BLaER1 treated with 17β-estradiol and CSF1 and Interleukin-3, amounts not matched to agents 10 nM and 100 nM (cell line): ENCODE measurements at regions not wholly inside any gene's neighbourhood (a gene's known extent, or its start where the extent isn't known, plus 50 kb on each side); places are given as distances from the start of the nearest gene placed in this dataset.
"Not testable (repeated sequence)": the region's sequence is repeated elsewhere in the genome, so short reads cannot be mapped to it uniquely, and the experiment has no call there.

Experiments
- H3K27ac ChIP-seq, 11 experiments: shearing (Covaris generic); formaldehyde crosslinking; 2 replicates each; pipeline ENCODE4 v1.8.1; 2022
- H3K27me3 ChIP-seq, 11 experiments: shearing (Covaris generic); formaldehyde crosslinking; 2 replicates each; pipeline ENCODE4 v1.8.1; 2022
- H3K36me3 ChIP-seq, 11 experiments: shearing (Covaris generic); formaldehyde crosslinking; 2 replicates each; pipeline ENCODE4 v1.8.1; 2022
- H3K4me1 ChIP-seq, 10 experiments: shearing (Covaris generic); formaldehyde crosslinking; 2 replicates each; pipeline ENCODE4 v1.8.1; 2022
- H3K4me2 ChIP-seq, 11 experiments: shearing (Covaris generic); formaldehyde crosslinking; 2 replicates each; pipeline ENCODE4 v1.8.1; 2022
- H3K4me3 ChIP-seq, 10 experiments: shearing (Covaris generic); formaldehyde crosslinking; 2 replicates each; pipeline ENCODE4 v1.8.1; 2022
- H3K9ac ChIP-seq, 11 experiments: shearing (Covaris generic); formaldehyde crosslinking; 2 replicates each; pipeline ENCODE4 v1.8.1; 2022
- H3K9me3 ChIP-seq, 11 experiments: shearing (Covaris generic); formaldehyde crosslinking; replicated peaks in 1 of 11; 2 replicates each; pipeline ENCODE4 v1.8.1; 2022
- H4K20me1 ChIP-seq, 11 experiments: shearing (Covaris generic); formaldehyde crosslinking; 2 replicates each; pipeline ENCODE4 v1.8.1; 2022
- Cebpa-rat ChIP-seq, 11 experiments: shearing (Covaris generic); IDR thresholded peaks; 2 replicates each; pipeline ENCODE4 v1.8.1; 2022

- Histone ChIP-seq H3K27ac (no peak overlapping the region), H3K9ac (no peak overlapping the region), H3K4me3 (no peak overlapping the region)
Observed at GRCh38 chr14:45811155-45811554, 558.2 kb upstream of the MIS18BP1 start.

GRCh38 chr14:45810152-45810872 is 557.3 kb upstream of the MIS18BP1 start:
- Histone ChIP-seq H3K36me3 (no peaks in the 10 kb centered on the region), H3K9me3 (peaks cover 0 to 9% (median 0%) of the 10 kb centered on the region in 11 experiments; a peak in 4 of 22 replicates), H4K20me1 (no peaks in the 10 kb centered on the region), H3K27ac (no peak overlapping the region), H3K4me1 (peaks cover 14 to 45% (median 30%) of the 10 kb centered on the region in 10 experiments), H3K4me3 (no peak overlapping the region), H3K4me2 (peak overlapping the region; percentile 15 to 81 (median 67); a peak in 21 of 22 replicates), H3K27me3 (no peaks in the 10 kb centered on the region), H3K9ac (peak overlapping the region in 2 of 11 experiments; percentile 21 to 47; a peak in 1 of 22 replicates)
- TF ChIP-seq Cebpa-rat (IDR thresholded peaks at IDR 0.05): no peak

More at GRCh38 chr14:45811155-45811554, 558.2 kb upstream of the MIS18BP1 start:
- Histone ChIP-seq H3K4me2 (peak overlapping the region; percentile 49 to 81 (median 67); a peak in 17 of 22 replicates), H3K27me3 (no peaks in the 10 kb centered on the region), H3K4me1 (peaks cover 14 to 45% (median 30%) of the 10 kb centered on the region in 10 experiments), H3K9me3 (peaks cover 0 to 9% (median 2%) of the 10 kb centered on the region in 11 experiments; a peak in 9 of 22 replicates), H3K36me3 (no peaks in the 10 kb centered on the region), H4K20me1 (no peaks in the 10 kb centered on the region)
- TF ChIP-seq Cebpa-rat (IDR thresholded peaks at IDR 0.05): no peak

GRCh38 chr14:45807178-45807899 is 554.3 kb upstream of the MIS18BP1 start:
- Histone ChIP-seq H4K20me1 (no peaks in the 10 kb centered on the region), H3K36me3 (no peaks in the 10 kb centered on the region), H3K4me3 (no peak overlapping the region), H3K4me2 (no peak overlapping the region), H3K9ac (no peak overlapping the region), H3K4me1 (peaks cover 14 to 41% (median 28%) of the 10 kb centered on the region in 10 experiments), H3K9me3 (no peaks in the 10 kb centered on the region), H3K27ac (no peak overlapping the region), H3K27me3 (no peaks in the 10 kb centered on the region)
- TF ChIP-seq Cebpa-rat (IDR thresholded peaks at IDR 0.05): no peak

- Histone ChIP-seq H3K4me3 (no peak overlapping the region), H3K27me3 (no peaks in the 10 kb centered on the region), H3K9me3 (peaks cover 5 to 8% (median 8%) of the 10 kb centered on the region in 11 experiments; a peak in 21 of 22 replicates), H3K27ac (no peak overlapping the region), H3K4me1 (no peaks in the 10 kb centered on the region), H4K20me1 (no peaks in the 10 kb centered on the region), H3K9ac (no peak overlapping the region), H3K36me3 (no peaks in the 10 kb centered on the region), H3K4me2 (no peak overlapping the region)
- no peak for TF ChIP-seq Cebpa-rat (IDR thresholded peaks at IDR 0.05)
Observed at GRCh38 chr14:45799511-45799910, 546.5 kb upstream of the MIS18BP1 start.

GRCh38 chr14:45798659-45799058 is 545.7 kb upstream of the MIS18BP1 start:
- Histone ChIP-seq H3K27me3 (no peaks in the 10 kb centered on the region), H3K36me3 (no peaks in the 10 kb centered on the region), H3K4me2 (no peak overlapping the region), H4K20me1 (no peaks in the 10 kb centered on the region), H3K9ac (no peak overlapping the region), H3K9me3 (peaks cover 5 to 8% (median 8%) of the 10 kb centered on the region in 11 experiments; a peak in 21 of 22 replicates), H3K27ac (no peak overlapping the region), H3K4me1 (no peaks in the 10 kb centered on the region), H3K4me3 (no peak overlapping the region)
- TF ChIP-seq Cebpa-rat (IDR thresholded peaks at IDR 0.05): no peak

- not testable (repeated sequence) for H4K20me1 ChIP-seq, H3K27me3 ChIP-seq, H3K27ac ChIP-seq, H3K9ac ChIP-seq, H3K9me3 ChIP-seq, H3K4me3 ChIP-seq, H3K36me3 ChIP-seq, H3K4me2 ChIP-seq, H3K4me1 ChIP-seq
Observed at GRCh38 chr14:45796006-45796405, 543.0 kb upstream of the MIS18BP1 start.

GRCh38 chr14:45793081-45793480 is 540.1 kb upstream of the MIS18BP1 start:
- H3K36me3 ChIP-seq: no peaks in the 10 kb centered on the region
- H3K4me2 ChIP-seq: no peak overlapping the region
- no peak for TF ChIP-seq Cebpa-rat (IDR thresholded peaks at IDR 0.05)
- no peak overlapping the region for H3K27ac ChIP-seq
- H4K20me1 ChIP-seq: no peaks in the 10 kb centered on the region
- no peak overlapping the region for H3K4me3 ChIP-seq
- H3K9me3 ChIP-seq: peaks cover 24 to 34% (median 28%) of the 10 kb centered on the region in 11 experiments
- H3K9ac ChIP-seq: no peak overlapping the region
- no peaks in the 10 kb centered on the region for H3K27me3 ChIP-seq
- no peaks in the 10 kb centered on the region for H3K4me1 ChIP-seq

GRCh38 chr14:45790293-45790692 is 537.3 kb upstream of the MIS18BP1 start:
- H3K9me3 ChIP-seq: peaks cover 39 to 51% (median 46%) of the 10 kb centered on the region in 11 experiments
- H3K4me3 ChIP-seq: no peak overlapping the region
- no peak overlapping the region for H3K27ac ChIP-seq
- no peak overlapping the region for H3K9ac ChIP-seq
- TF ChIP-seq Cebpa-rat (IDR thresholded peaks at IDR 0.05): no peak
- H3K4me2 ChIP-seq: no peak overlapping the region
- H3K4me1 ChIP-seq: no peaks in the 10 kb centered on the region
- no peaks in the 10 kb centered on the region for H3K36me3 ChIP-seq
- H4K20me1 ChIP-seq: no peaks in the 10 kb centered on the region
- H3K27me3 ChIP-seq: no peaks in the 10 kb centered on the region

GRCh38 chr14:45787167-45787566 is 534.2 kb upstream of the MIS18BP1 start:
- no peak overlapping the region for H3K4me2 ChIP-seq
- no peaks in the 10 kb centered on the region for H3K27me3 ChIP-seq
- H4K20me1 ChIP-seq: no peaks in the 10 kb centered on the region
- H3K4me1 ChIP-seq: no peaks in the 10 kb centered on the region
- TF ChIP-seq Cebpa-rat (IDR thresholded peaks at IDR 0.05): no peak
- H3K36me3 ChIP-seq: no peaks in the 10 kb centered on the region
- no peak overlapping the region for H3K27ac ChIP-seq
- peaks cover 39 to 61% (median 54%) of the 10 kb centered on the region in 11 experiments for H3K9me3 ChIP-seq
- H3K4me3 ChIP-seq: peak overlapping the region in 1 of 10 experiments; percentile 7; a peak in 1 of 20 replicates
- H3K9ac ChIP-seq: no peak overlapping the region
